HL-60 (cell line): ENCODE measurements at regions not wholly inside any gene's neighbourhood (a gene's known extent, or its start where the extent isn't known, plus 50 kb on each side); places are given as distances from the start of the nearest gene placed in this dataset.
"Not testable (repeated sequence)": the region's sequence is repeated elsewhere in the genome, so short reads cannot be mapped to it uniquely, and the experiment has no call there.

Source experiments
- DNase-seq, 2 experiments: peaks; one replicate each; pipeline ENCODE4 v3.0.0-alpha.2; 2010 to 2020; ENCODE audit warnings: low read depth in 1 of 2, low spot score in 1 of 2
- H3K27ac ChIP-seq: fragments of 250-450 bp; sonication (Bioruptor Pico); replicated peaks from 2 replicates; pipeline ENCODE4 v1.5.1; 2020; ENCODE audit warnings: mild to moderate bottlenecking, moderate library complexity
- H3K27me3 ChIP-seq: fragments of 250-450 bp; sonication (Bioruptor Pico); 2 replicates; pipeline ENCODE4 v1.5.1; 2021; ENCODE audit warnings: mild to moderate bottlenecking, moderate library complexity; ENCODE audit not compliant: insufficient read depth, poor library complexity, severe bottlenecking
- H3K4me3 ChIP-seq: replicated peaks from 2 replicates; pipeline ENCODE4 v1.5.1; 2011; ENCODE audit warnings: mild to moderate bottlenecking, control low read depth, low read length; ENCODE audit not compliant: insufficient read depth
- GABPA ChIP-seq: IDR thresholded peaks from 2 replicates; pipeline ENCODE4 v1.6.1; 2012; ENCODE audit warnings: low read depth
- POLR2AphosphoS5 ChIP-seq: IDR thresholded peaks from 2 replicates; pipeline ENCODE4 v1.6.1; 2012; ENCODE audit warnings: low read depth
- SPI1 ChIP-seq: IDR thresholded peaks from 2 replicates; pipeline ENCODE4 v1.6.1; 2012; ENCODE audit warnings: low read depth, mild to moderate bottlenecking, borderline replicate concordance
- TF ChIP-seq, protein P1 (sequence below): IDR thresholded peaks from one replicate; pipeline ENCODE4 v1.5.1; 2011; ENCODE audit warnings: low read length, control low read depth, inconsistent platforms; ENCODE audit not compliant: insufficient read depth
- TF ChIP-seq, protein P2 (sequence below): IDR thresholded peaks from 2 replicates; pipeline ENCODE4 v1.6.1; 2012; ENCODE audit warnings: low read depth; ENCODE audit not compliant: insufficient replicate concordance

DNA sequence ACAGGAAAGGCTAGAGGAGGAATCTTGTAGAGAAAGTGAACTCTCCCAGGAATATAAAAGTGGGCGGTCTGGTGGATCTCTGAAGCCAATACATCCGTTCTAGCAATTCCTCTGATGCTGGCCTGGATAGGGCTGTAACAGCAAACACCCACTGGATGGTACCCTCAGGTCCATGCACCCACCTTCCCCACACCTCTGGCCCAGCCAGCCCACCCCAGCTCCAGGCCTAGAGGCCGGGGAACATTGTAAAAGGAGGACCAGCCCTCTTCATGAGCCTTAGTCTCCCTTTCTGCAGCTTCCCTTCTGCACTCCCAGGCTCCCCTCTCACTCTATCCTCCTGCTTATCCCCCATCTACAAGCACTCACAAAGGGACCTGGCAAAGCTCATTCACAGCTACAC is 443.9 kb downstream of the BUD13 start:
- no peak for DNase-seq
- TF ChIP-seq POLR2AphosphoS5, result no peak
- TF ChIP-seq SPI1, result no peak
- TF ChIP-seq, protein P1, sequence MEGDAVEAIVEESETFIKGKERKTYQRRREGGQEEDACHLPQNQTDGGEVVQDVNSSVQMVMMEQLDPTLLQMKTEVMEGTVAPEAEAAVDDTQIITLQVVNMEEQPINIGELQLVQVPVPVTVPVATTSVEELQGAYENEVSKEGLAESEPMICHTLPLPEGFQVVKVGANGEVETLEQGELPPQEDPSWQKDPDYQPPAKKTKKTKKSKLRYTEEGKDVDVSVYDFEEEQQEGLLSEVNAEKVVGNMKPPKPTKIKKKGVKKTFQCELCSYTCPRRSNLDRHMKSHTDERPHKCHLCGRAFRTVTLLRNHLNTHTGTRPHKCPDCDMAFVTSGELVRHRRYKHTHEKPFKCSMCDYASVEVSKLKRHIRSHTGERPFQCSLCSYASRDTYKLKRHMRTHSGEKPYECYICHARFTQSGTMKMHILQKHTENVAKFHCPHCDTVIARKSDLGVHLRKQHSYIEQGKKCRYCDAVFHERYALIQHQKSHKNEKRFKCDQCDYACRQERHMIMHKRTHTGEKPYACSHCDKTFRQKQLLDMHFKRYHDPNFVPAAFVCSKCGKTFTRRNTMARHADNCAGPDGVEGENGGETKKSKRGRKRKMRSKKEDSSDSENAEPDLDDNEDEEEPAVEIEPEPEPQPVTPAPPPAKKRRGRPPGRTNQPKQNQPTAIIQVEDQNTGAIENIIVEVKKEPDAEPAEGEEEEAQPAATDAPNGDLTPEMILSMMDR, result no peak
- TF ChIP-seq, protein P2, sequence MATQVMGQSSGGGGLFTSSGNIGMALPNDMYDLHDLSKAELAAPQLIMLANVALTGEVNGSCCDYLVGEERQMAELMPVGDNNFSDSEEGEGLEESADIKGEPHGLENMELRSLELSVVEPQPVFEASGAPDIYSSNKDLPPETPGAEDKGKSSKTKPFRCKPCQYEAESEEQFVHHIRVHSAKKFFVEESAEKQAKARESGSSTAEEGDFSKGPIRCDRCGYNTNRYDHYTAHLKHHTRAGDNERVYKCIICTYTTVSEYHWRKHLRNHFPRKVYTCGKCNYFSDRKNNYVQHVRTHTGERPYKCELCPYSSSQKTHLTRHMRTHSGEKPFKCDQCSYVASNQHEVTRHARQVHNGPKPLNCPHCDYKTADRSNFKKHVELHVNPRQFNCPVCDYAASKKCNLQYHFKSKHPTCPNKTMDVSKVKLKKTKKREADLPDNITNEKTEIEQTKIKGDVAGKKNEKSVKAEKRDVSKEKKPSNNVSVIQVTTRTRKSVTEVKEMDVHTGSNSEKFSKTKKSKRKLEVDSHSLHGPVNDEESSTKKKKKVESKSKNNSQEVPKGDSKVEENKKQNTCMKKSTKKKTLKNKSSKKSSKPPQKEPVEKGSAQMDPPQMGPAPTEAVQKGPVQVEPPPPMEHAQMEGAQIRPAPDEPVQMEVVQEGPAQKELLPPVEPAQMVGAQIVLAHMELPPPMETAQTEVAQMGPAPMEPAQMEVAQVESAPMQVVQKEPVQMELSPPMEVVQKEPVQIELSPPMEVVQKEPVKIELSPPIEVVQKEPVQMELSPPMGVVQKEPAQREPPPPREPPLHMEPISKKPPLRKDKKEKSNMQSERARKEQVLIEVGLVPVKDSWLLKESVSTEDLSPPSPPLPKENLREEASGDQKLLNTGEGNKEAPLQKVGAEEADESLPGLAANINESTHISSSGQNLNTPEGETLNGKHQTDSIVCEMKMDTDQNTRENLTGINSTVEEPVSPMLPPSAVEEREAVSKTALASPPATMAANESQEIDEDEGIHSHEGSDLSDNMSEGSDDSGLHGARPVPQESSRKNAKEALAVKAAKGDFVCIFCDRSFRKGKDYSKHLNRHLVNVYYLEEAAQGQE, result no peak
- Histone ChIP-seq H3K27me3 (no peaks in the 10 kb centered on the region), H3K4me3 (no peak overlapping the region), H3K27ac (no peak overlapping the region)

DNA sequence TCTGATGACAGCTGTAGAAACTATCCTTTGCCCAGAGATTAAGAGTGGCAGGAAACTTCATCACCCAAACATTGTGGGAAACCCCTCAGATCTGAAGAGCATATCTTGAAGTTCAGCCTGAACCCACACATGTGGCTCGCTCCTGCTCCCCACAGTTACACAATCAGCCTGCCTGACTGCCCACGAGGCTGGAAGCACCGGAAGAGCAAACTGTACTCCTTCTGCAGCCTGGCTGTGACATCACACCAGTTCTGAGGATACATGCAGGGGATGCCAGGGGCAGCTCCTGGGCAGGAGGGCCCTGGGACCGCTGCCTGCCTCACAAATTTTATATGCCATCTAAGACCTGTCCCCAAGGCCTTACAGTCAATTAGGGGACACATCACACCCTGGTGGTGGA is 444.4 kb downstream of the BUD13 start:
- no peak overlapping the region for H3K27ac ChIP-seq
- H3K4me3 ChIP-seq, result no peak overlapping the region
- DNase-seq, result peak in 1 of 2 experiments; percentile 30
- TF ChIP-seq GABPA (no peak), POLR2AphosphoS5 (no peak)
- TF ChIP-seq, protein P2, result no peak
- H3K27me3 ChIP-seq, result no peaks in the 10 kb centered on the region

GRCh38 chr11:116326146-116326545 is 446.6 kb downstream of the BUD13 start:
- H3K27ac ChIP-seq, result no peak overlapping the region
- TF ChIP-seq, protein P1, result no peak
- TF ChIP-seq GABPA (no peak), SPI1 (no peak), POLR2AphosphoS5 (no peak)
- TF ChIP-seq, protein P2, result no peak
- no peaks in the 10 kb centered on the region for H3K27me3 ChIP-seq
- DNase-seq, result no peak
- H3K4me3 ChIP-seq, result no peak overlapping the region

DNA sequence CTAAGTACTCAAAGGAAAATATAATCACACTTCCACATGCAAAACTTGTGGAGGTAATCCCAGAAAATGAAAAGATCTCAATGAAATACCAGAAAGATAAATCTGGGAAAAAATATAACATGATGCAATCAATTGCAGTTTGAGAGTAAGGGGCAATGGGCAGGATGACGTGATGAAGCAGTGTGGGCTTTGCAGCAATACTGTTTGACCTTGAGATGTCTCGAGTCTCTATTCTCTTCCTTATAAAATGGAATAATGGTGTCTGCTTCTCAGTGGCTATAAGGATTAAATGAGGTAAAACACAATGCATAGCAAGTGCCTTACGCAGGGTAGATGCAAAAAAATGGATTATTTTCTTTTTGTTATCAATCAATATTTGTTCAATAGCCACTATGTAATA is 447.5 kb downstream of the BUD13 start:
- TF ChIP-seq, protein P2, result no peak
- TF ChIP-seq, protein P1, result no peak
- no peak for TF ChIP-seq GABPA
- TF ChIP-seq SPI1, result no peak
- no peak for TF ChIP-seq POLR2AphosphoS5
- H3K27ac ChIP-seq, result no peak overlapping the region
- no peak for DNase-seq

GRCh38 chr11:116324077-116324476 is 448.7 kb downstream of the BUD13 start:
- not testable (repeated sequence) for H3K4me3 ChIP-seq, H3K27ac ChIP-seq, DNase-seq, H3K27me3 ChIP-seq

More for the DNA sequence above, 447.5 kb downstream of the BUD13 start:
- Histone ChIP-seq H3K27me3 (no peaks in the 10 kb centered on the region), H3K4me3 (no peak overlapping the region)
